ENCODE measurements at regions not wholly inside any gene's neighbourhood (a gene's known extent, or its start where the extent isn't known, plus 50 kb on each side); places are given as distances from the start of the nearest gene placed in this dataset.
"Not testable (repeated sequence)": the region's sequence is repeated elsewhere in the genome, so short reads cannot be mapped to it uniquely, and the experiment has no call there.

DNA sequence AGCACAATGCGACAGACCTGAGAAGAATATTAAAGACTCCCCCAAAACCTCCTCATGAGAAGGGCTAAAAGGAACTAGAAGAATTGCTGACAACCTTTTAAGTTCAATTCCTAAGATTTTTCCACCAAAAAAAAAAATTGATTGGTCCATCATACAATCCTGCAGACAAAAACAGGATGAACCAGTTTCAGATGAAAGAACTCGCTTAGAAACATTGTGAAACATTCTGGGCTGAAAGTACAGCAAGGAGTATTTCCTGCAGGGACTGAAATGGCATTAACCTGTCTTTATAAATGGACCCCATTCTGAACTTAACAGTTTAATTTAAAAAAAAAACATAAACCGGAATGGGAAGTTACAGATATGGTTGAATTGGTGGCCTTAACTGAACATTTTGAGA, 96.0 kb upstream of the FAM174B start:
- no peak for DNase-seq (ENCODE audit: low read depth)
- no peak overlapping the region for H3K4me3 ChIP-seq (ENCODE audit: low read depth, low read length)
- TF ChIP-seq, protein P1, sequence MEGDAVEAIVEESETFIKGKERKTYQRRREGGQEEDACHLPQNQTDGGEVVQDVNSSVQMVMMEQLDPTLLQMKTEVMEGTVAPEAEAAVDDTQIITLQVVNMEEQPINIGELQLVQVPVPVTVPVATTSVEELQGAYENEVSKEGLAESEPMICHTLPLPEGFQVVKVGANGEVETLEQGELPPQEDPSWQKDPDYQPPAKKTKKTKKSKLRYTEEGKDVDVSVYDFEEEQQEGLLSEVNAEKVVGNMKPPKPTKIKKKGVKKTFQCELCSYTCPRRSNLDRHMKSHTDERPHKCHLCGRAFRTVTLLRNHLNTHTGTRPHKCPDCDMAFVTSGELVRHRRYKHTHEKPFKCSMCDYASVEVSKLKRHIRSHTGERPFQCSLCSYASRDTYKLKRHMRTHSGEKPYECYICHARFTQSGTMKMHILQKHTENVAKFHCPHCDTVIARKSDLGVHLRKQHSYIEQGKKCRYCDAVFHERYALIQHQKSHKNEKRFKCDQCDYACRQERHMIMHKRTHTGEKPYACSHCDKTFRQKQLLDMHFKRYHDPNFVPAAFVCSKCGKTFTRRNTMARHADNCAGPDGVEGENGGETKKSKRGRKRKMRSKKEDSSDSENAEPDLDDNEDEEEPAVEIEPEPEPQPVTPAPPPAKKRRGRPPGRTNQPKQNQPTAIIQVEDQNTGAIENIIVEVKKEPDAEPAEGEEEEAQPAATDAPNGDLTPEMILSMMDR (conservative IDR thresholded peaks at IDR 0.05; ENCODE audit: low read depth, low read length), result no peak

DNA sequence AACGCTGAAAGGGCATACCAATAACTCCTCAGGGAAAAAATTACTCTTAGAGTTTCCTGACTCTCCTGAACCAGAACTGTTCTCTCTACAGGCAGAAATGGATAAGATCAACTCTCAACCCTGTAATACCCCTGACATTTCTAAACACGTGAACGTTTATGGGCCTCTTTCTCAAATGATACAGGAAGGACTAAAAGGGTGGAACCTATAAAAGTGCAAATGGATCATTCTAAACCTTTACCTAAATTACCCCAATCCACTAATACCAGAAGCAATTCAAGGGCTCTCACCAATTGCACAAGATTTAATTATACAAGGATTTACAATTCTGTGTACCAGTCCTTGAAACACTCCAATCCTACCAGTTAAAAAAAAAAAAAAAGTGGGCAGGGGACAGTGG, 98.0 kb upstream of the FAM174B start:
- TF ChIP-seq, protein P1 (conservative IDR thresholded peaks at IDR 0.05; ENCODE audit: low read depth, low read length), result no peak
- no peak for DNase-seq (ENCODE audit: low read depth)

DNA sequence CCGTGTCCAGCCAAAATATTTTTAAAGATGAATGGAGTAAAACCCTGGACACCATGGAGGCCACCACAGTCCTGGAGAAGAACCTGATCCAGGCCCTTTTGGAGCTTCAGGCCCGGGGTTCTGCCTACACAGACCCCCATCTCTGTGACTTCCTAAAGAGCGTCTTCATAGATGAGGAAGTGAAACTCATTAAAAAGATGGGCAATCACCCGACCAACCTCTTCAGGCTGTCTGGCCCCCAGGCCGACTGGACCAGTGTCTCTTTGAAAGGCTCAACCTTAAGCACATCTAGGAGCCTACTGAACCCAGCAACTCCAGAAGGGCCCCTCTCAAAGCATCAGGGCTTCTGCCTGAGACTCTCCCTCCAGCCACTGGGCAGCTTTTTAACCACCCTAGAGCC, 107.9 kb upstream of the FAM174B start:
- no peak for DNase-seq (ENCODE audit: low read depth)
- TF ChIP-seq, protein P1 (conservative IDR thresholded peaks at IDR 0.05; ENCODE audit: low read depth, low read length), result no peak
- H3K4me3 ChIP-seq (ENCODE audit: low read depth, low read length), result no peak overlapping the region

More for the DNA sequence above, 98.0 kb upstream of the FAM174B start:
- H3K4me3 ChIP-seq (ENCODE audit: low read depth, low read length), result no peak overlapping the region

DNA sequence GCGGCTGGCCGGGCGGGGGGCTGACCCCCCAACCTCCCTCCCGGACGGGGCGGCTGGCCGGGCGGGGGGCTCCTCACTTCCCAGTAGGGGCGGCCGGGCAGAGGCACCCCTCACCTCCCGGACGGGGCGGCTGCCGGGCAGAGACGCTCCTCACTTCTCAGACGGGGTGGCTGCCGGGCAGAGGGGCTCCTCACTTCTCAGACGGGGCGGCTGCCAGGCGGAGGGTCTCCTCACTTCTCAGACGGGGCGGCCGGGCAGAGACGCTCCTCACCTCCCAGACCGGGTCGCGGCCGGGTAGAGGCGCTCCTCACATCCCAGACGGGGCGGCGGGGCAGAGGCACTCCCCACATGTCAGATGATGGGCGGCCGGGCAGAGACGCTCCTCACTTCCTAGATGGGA, 112.6 kb upstream of the FAM174B start:
- not testable (repeated sequence) for DNase-seq (ENCODE audit: low read depth)

DNA sequence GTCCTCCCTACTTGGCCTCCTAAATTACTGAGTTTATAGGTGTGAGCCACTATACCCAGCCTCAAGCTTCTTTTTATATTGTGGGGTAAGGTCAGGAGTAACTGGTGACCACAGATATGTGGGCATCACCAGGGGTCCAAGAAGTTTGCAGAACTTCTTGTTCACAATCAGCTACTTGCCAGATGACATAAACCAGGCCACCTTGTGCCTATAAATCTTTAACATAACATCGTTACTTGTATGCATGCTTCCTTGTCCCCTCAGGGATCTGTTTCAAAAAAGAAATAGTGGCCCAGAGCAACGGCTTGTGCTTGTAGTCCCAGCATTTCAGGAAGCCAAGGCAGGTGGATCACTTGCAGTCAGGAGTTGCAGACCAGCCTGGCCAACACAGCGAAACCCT, 115.1 kb upstream of the FAM174B start:
- H3K4me3 ChIP-seq (ENCODE audit: low read depth, low read length), result no peak overlapping the region
- TF ChIP-seq, protein P1 (conservative IDR thresholded peaks at IDR 0.05; ENCODE audit: low read depth, low read length), result no peak
- DNase-seq (ENCODE audit: low read depth), result no peak

More for the DNA sequence above, 112.6 kb upstream of the FAM174B start:
- not testable (repeated sequence) for H3K4me3 ChIP-seq (ENCODE audit: low read depth, low read length)

DNA sequence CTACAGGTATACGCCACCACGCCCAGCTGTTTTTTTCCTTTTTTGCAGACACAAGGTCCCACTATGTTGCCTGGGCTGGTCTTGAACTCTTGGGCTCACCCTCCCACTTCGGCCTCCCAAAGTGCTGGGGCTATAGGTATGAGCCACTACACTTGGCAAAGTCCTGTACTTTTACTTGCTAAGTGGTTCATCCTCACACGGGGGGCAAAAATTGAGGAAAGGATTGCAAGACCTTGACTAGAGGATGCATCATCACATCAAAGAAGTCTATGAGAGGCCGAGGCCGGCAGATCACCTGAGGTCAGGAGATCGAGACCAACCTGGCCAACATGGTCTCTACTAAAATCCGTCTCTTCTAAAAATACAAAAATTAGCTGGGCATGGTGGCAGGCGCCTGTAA, 116.5 kb upstream of the FAM174B start:
- TF ChIP-seq, protein P1 (conservative IDR thresholded peaks at IDR 0.05; ENCODE audit: low read depth, low read length), result no peak
- no peak for DNase-seq (ENCODE audit: low read depth)
- H3K4me3 ChIP-seq (ENCODE audit: low read depth, low read length), result no peak overlapping the region

DNA sequence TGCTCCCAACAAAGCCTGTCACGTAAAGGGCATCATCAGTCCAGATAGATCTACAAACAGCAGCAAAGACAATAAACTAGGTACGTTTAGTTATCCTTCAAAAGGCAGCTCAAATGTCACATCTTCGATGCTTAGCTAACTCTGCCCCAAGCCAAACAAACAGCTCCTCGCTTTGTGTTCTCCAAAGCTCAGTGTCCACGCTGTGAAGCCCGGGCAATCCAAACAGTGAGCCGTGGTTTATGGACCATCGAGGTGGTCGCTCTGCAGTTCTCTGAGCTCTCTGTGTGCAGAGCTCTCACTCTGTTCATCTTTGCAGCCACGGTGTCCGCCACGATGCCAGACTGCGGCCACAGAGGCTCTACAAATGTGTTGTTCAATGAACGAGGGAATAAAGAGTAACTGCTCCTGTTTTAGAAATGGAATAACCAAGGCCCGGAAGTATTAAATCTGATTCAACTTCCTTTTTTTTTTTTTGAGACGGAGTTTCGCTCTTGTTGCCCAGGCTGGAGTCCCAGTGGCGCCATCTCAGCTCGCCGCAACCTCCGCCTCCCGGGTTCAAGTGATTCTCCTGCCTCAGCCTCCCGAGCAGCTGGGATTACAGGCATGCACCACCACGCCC, 117.2 kb upstream of the FAM174B start:
- no peak for DNase-seq (ENCODE audit: low read depth)
- TF ChIP-seq, protein P1 (conservative IDR thresholded peaks at IDR 0.05; ENCODE audit: low read depth, low read length), result no peak
- no peak overlapping the region for H3K4me3 ChIP-seq (ENCODE audit: low read depth, low read length)
